NCI-H82 (cell line): ENCODE measurements at regions not wholly inside any gene's neighbourhood (a gene's known extent, or its start where the extent isn't known, plus 50 kb on each side); places are given as distances from the start of the nearest gene placed in this dataset.
A peak's percentile ranks its signal among the peaks of the same experiment; 100 is the strongest.

Experiments
- DNase-seq: peaks from one replicate; lab custom pipeline; 2025; lab: John Stamatoyannopoulos, UW

DNA sequence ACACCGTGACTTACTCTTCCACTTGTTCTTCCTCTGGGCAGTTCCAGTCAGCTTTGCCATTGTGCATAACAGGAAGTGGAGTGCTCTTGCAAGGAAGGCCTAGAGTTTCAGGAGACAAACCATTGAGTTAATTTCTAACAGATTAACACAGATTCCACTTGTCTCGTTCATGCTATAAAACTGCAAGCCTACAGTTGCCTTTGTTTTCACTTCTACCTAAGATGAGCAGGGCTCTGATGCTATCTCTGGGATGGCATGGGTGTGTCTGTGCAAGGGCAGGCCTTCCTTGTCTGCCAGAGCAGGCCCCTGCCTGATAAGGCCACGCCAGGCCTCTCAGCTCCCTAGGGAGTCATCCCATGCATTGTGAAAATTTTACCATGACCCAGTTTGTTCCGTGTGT is 67.7 kb upstream of the PGRMC2 start:
- no peak for DNase-seq

DNA sequence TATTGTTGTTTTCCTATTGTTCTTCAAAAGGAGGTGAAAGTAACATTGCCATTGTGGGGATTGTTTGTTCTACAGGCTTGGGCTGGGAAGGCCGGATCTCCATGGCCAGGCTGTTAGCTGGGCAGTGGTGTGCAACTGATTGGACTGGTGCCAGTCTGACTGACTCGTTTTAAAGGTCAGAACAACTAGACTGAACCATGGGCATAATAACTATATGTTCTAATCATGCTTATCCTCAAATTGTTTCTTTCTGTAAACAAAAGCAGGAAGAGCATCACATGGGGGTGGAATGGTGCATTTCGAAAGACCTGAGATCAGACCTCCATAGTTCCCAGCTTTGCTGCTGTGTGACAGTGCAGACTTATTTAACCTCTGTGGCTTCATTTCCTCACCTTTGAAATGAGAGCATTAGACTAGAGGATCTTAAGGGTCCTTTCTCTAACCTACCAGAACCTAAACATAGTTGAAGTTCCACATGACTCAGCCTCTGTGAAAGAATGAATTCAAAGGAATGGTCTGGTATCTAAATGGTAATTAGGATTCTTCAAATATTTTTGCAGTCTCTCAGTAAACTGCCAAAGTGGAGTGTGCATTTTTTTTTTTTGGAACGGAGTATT is 66.7 kb upstream of the PGRMC2 start:
- DNase-seq = no peak

DNA sequence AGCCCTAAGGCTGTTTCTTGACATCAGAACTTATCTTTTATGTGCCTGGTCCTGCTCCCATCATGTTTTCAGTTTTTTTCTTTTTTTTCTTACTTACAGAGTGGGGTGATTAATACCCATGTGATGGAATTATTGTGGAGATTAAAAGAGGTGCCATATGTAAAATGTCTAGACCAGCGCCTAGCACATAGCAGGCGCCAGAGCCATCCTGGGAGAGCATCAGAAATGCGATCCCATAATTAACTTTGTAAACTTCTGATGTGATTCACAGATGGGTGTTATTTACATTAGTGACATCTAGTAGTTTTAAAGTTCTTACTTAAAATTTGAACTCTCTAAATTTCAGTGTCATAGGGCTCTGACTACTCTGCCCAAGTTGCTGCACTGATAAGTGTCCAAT is 66.2 kb upstream of the PGRMC2 start:
- no peak for DNase-seq

DNA sequence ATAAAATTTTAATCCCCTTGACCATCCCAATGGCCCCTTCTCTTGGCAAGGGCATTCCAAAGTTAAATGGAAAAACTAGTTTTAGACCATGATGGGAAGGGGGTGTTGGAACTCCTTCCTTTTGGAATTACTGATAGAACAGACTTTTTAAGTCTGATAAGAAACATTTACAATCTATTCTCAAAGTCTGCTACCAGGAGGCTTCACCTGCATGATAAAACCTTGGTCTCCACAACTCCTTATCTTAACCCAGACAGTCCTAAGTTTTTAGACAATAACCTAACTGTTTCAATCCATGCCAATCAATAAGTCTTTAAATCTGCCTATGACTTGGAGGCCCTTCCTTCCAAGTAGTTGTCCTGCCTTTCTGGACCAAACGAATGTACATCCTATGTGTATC is 63.9 kb upstream of the PGRMC2 start:
- DNase-seq = no peak

DNA sequence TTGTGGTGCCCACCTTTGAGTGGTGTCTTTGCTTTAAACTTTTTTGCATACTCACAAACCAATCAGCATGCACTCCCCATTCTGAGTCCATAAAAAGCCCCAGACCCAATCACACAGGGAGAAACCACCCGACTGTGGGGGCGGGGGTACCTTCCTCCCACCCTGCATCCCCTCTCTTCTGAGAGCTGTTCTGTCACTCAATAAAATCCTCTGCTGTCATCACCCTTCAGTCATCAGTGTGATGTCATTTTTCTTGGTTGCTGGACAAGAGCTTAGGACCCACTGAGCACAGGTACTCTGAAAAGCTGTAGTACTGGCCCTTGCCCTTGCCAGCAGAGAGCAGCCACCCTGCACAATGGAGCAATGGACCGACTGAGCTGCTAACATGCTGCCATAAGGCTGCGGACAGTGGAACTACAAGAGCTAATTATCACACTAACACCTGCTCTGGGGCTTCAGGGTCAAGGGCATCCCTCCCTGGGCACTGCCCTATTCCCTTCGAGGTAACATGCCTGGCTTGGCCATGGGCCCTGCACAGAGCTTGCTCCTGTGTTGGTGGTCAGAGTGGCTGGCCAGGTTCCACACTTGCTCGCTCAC is 62.9 kb upstream of the PGRMC2 start:
- DNase-seq = no peak

DNA sequence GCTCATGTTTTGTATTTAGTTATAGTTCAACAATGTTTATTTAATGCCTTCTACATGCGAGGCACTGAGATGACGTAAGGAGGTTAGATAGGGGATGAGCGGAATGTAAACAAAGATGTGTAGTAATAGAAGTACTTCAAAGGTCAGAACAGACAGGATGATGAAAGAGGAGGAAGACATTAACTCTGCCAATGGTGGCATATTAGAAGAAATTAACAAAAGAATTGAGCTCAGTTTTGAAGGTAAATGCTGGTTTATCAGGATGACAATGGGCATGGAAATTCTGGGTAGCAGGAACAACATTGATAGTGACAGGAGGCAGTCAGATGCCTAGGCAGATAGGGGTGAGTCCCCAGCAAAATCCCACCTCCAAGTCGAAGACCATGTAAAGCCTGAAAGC is 62.3 kb upstream of the PGRMC2 start:
- DNase-seq = no peak

DNA sequence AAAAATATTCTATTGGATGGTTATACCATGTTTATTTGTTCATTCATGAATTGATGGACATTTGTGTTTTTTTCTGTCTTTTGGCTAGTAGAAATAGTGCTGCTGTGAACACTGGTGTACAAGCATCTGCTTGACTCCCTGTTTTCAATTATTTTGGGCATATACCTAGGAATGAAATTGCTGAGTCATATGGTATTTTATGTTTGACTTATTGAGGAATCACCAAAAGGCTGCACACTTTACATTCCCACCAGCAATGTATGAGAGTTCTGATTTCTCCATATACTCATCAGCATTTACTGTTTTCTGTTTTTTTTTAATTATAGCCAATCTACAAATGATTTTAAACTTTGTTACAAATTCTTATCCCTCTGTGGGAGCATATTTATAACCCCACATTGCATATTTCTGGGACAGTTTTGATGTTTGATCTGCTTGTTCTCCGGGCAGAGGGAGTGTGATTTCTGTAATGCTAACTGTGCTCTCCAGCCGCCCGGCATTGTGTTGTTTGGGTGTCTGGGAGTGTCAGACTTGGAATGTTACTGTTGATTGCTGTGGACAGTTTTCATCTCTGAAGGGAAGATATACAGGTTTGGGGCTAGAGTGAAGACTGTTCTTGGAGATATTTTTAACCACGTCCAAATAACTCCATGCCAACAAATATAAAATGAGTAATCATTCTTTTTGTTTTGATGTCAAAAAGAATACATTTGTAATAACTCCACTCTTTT is 60.5 kb upstream of the PGRMC2 start:
- no peak for DNase-seq

DNA sequence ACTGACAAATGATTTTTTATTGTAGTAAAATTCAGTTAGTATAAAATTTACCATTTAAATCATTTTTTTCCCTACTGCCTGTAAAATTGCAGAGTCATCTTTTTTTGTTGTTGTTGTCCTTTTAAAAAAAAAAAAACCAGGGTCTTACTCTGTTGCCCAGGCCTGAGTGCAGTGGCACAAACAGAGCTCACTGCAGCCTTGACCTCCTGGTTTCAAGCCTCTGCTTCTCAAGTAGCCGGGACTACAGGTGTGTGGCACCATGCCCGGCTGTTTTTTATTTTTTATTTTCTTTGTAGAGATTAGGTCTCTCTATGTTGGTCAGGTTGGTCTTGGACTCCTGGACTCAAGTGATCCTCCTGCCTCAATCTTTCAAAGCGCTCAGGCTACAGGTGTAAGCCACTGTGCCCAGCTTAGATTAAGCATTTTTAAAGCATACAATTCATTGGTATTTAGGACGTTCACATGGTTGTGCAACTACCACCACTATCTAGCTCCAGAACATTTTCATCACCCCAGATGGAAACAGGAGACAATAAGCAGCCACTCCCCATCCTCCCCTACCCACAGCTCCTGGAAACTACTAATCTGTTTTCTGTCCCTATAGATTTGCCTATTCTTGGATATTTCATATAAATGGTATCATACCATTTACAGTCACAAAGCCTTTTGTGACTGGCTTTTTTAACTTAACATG is 59.7 kb upstream of the PGRMC2 start:
- no peak for DNase-seq

DNA sequence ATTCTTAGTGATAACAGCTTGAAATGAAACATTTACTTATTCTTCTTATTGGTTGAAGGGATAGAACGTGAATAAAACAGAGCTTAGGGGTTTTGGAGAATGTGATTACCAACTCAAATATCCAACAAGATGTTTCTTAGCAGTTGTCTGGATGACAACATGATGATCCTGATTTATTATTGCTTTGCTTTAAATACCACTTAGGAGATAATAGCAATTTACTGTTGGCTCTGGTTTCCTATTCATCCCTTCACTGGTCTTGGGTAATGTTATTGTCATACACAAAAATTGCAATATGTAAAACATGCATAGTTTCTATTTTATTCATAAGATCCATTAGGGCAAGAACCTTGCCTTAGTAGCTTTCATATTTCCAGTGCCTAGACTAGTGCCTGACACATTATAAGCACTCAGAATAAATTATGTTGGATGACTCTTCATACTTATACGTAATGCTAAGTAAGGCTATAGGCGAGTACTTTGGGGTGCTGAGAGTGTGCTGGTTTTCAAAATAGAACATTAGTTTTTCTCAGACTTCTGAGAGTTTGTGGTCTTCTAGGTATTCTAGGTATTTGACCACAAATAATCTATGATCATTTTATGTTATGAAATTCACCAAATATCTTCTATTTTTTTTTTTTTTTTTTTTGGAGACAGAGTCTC is 58.6 kb upstream of the PGRMC2 start:
- no peak for DNase-seq

DNA sequence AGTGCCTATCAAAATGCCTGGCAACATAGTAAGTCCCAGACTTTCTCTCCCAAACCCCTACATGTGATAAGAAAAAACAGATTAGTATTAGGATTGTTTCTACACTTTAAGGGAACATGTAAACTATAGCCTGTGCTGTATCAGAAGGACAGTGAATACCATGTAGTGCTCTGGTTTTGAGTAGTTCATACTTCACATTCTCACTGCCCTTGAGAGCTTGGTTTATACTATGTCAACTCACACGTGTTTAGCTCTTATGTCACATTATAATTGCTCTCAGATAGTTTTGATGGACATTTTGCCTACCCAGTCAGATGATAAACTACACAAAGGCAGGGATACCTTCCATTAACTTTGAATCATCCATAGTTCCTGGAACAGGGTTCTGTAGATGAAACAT is 58.0 kb upstream of the PGRMC2 start:
- no peak for DNase-seq

DNA sequence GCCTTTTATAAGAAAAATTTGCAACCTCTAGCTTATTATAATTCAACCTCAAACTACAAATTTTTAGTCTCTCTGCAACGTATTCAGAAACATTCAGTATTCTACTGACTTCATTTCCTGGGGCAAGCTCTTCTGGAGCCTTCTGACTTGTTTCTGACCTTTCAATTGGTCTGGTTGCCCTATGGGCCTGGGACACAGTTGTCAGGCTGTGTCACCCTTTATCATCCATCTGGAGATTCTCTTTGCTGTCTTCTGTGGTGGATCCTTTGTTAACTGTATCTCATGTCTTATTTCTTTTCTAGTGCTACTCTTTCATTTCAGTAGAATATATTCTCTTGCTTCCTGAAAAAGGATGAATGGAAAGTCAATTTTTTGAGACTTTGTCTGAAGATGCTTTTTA is 55.1 kb upstream of the PGRMC2 start:
- DNase-seq = no peak

DNA sequence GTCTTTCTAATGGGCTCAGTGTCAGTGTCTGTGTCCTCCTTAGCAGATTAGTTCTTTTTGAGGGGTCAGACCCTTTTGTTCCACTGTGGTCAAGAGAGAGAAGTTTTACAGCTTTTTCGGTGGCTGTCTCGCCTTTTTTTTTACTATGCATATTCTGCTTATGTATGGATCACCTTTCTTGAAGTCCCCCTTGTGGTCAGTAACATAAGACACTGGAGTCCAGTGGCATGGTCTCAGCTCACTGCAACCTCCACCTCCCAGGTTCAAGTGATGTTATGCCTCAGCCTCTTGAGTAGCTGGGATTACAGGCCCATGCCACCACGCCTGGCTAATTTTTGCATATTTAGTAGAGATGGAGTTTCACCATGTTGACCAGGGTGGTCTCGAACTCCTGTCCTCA is 54.0 kb upstream of the PGRMC2 start:
- DNase-seq = peak; percentile 4

DNA sequence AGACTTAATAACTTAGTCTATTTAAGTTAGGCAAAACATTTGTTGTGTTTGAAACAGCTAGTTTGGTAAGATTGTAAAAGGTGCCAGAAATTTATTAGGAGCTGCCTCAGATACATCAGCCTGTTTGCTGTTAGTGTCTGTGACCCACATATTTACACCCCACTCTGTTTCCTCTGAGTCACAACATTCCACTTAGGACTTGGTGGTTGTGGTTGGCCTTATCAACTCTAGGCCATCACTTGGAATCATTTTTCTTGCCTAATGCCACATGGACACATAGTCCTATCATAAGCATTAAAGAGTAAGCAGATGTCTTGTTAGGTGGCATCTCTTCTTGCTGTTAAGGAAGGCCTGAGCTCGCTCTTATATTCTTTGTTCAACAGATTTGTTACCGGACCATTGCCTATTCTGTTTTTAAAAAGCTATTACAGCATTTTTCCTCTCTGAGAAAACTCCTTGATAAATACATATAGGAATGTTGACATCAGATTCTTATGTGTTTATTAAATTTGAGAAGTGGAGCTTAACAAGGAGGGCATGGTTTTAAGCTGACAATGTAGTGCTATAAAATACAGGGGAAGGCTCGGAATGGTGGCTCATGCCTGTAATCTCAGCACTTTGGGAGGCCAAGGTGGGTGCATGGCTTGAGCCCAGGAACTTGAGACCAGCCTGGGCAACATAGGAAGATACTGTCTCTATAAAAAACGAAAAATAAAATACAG is 51.2 kb upstream of the PGRMC2 start:
- no peak for DNase-seq

DNA sequence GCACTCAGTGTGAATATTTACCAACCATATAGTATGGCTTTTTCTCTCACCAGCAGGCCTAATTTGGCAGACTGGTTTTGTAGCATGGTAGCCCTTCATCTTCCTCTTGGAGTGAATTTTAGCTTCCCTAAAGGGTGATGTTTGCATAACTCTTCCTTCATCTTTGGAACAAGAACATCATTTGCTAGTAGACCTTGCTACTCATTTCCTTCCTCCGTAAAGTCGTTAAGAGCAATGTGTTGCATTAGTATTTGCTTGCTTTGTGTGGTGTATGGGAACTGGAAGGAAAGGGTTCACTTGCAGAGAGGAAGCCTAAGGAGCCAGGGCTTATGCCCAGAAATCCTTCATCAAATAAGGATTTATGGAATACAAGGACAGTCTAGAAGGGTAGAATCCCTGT is 50.2 kb upstream of the PGRMC2 start:
- no peak for DNase-seq
